ENCODE measurements at regions not wholly inside any gene's neighbourhood (a gene's known extent, or its start where the extent isn't known, plus 50 kb on each side); places are given as distances from the start of the nearest gene placed in this dataset.

DNA sequence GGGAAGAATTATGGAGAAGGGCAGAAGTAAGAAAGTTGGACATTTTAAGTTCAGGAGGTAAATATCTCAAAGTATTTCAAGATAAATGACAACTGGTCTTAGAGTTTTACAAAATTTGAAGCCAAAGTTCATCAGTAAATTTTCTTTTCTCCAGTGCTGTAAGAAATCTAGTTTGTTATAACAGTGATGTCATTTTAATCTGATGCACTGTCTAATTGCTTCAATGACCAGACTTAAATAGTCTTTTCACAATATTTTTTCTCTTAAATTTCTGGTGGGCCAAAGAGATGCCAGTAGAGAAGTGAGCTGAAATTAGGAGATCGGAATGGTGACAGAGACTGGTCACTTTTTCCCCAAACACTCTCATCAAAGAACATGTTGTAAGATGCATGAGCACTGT, 156.5 kb upstream of the TMEM161B start:
- no peak overlapping the region for H3K4me2 ChIP-seq (ENCODE audit: low read depth, low read length)
- no peak for TF ChIP-seq FOXM1 (CRISPR knock-in tag; IDR thresholded peaks at IDR 0.05)
- TF ChIP-seq, protein P1, sequence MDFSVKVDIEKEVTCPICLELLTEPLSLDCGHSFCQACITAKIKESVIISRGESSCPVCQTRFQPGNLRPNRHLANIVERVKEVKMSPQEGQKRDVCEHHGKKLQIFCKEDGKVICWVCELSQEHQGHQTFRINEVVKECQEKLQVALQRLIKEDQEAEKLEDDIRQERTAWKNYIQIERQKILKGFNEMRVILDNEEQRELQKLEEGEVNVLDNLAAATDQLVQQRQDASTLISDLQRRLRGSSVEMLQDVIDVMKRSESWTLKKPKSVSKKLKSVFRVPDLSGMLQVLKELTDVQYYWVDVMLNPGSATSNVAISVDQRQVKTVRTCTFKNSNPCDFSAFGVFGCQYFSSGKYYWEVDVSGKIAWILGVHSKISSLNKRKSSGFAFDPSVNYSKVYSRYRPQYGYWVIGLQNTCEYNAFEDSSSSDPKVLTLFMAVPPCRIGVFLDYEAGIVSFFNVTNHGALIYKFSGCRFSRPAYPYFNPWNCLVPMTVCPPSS (IDR thresholded peaks at IDR 0.05) = no peak
- no peak for TF ChIP-seq MIER3 (CRISPR knock-in tag; IDR thresholded peaks at IDR 0.05; ENCODE audit: borderline replicate concordance)
- no peak for TF ChIP-seq ZSCAN31 (CRISPR knock-in tag; IDR thresholded peaks at IDR 0.05; ENCODE audit: low read depth)
- peak; percentile 56 for TF ChIP-seq ATF7 (IDR thresholded peaks at IDR 0.05)
- TF ChIP-seq ATF7 (CRISPR knock-in tag; IDR thresholded peaks at IDR 0.05) = no peak
- H4K20me1 ChIP-seq (ENCODE audit: insufficient read depth, low read length) = no peaks in the 10 kb centered on the region
- no peaks in the 10 kb centered on the region for H3K36me3 ChIP-seq (replicated peaks in 1 of 2; ENCODE audit: control insufficient read depth in 1 of 2, insufficient read depth in 2 of 2, low read length in 2 of 2)
- no peaks in the 10 kb centered on the region for H3K27me3 ChIP-seq (ENCODE audit: control insufficient read depth in 1 of 2, insufficient read depth in 2 of 2, low read length in 2 of 2)
- H2AFZ ChIP-seq (ENCODE audit: low read length) = no peak overlapping the region
- in situ Hi-C loops (cut with HindIII; ENCODE audit: extremely low pct_ligation_motif_present, low pct_unique_long_range_greater_than_20kb) = no loop called here
- no peaks in the 10 kb centered on the region for H3K4me1 ChIP-seq (ENCODE audit: insufficient read depth, low read length)
- 0% methylated on average over 1 of the region's 1 CpG for WGBS (ENCODE audit: low lambda C conversion rate)
- CTCF ChIA-PET (ENCODE audit: low intra/inter-chr PET ratio, low total read pairs) = no interaction called here
- H3K27ac ChIP-seq (ENCODE audit: extremely low read length, insufficient read depth, low read length) = no peak overlapping the region
- no peak for DNase-seq (ENCODE audit: low spot score)
- POLR2A ChIA-PET = no interaction called here
- no peak overlapping the region for H3K4me3 ChIP-seq (replicated peaks in 1 of 3; ENCODE audit: insufficient read depth in 1 of 3, low read depth in 2 of 3, low read length in 3 of 3)
- H3K79me2 ChIP-seq (ENCODE audit: insufficient read depth, low read length) = no peaks in the 10 kb centered on the region
- no TSS peak for BruUV-seq (replicated peaks)
- no peak for ATAC-seq
- no peaks in the 10 kb centered on the region for H3K9me3 ChIP-seq (ENCODE audit: low read length)
- intact Hi-C loops (cut with micrococcal nuclease; ENCODE audit: unreplicated experiment) = no loop called here
- FAIRE-seq = no peak
- no peak overlapping the region for H3K9ac ChIP-seq (ENCODE audit: insufficient read depth, low read depth, low read length)

DNA sequence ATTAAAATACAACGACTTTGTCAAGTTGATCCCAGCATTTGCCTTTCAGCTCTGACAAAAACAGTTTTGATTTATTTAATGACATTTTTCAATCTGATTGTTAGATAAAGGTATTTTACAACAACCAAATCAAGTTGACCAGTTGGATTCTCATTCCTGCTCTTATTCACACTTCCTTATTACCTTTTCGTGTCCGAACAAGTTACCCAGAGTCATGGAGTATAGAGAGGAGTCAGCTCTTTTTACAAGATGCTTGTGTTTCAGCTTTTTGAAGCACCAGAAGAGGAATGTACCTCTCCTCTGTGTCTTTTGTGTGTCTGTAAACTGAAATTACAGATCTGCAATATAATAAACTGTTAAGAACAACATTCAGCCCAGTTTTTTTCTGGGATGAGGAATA, 151.3 kb upstream of the TMEM161B start:
- ChIA-PET POLR2A (no interaction called here), CTCF (ENCODE audit: low intra/inter-chr PET ratio, low total read pairs) (no interaction called here)
- WGBS (ENCODE audit: low lambda C conversion rate) = 5% methylated on average over 3 of the region's 3 CpGs
- no TSS peak for BruUV-seq (replicated peaks)
- H3K79me2 ChIP-seq (ENCODE audit: insufficient read depth, low read length) = no peaks in the 10 kb centered on the region
- DNase-seq (ENCODE audit: low spot score) (no peak), ATAC-seq (no peak), FAIRE-seq (no peak)
- no peaks in the 10 kb centered on the region for H3K4me1 ChIP-seq (ENCODE audit: insufficient read depth, low read length)
- TF ChIP-seq, protein P2, sequence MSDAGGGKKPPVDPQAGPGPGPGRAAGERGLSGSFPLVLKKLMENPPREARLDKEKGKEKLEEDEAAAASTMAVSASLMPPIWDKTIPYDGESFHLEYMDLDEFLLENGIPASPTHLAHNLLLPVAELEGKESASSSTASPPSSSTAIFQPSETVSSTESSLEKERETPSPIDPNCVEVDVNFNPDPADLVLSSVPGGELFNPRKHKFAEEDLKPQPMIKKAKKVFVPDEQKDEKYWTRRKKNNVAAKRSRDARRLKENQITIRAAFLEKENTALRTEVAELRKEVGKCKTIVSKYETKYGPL (CRISPR knock-in tag; IDR thresholded peaks at IDR 0.05) = no peak
- TF ChIP-seq SNAI1 (CRISPR knock-in tag; IDR thresholded peaks at IDR 0.05; ENCODE audit: borderline replicate concordance) = no peak
- TF ChIP-seq, protein P3, sequence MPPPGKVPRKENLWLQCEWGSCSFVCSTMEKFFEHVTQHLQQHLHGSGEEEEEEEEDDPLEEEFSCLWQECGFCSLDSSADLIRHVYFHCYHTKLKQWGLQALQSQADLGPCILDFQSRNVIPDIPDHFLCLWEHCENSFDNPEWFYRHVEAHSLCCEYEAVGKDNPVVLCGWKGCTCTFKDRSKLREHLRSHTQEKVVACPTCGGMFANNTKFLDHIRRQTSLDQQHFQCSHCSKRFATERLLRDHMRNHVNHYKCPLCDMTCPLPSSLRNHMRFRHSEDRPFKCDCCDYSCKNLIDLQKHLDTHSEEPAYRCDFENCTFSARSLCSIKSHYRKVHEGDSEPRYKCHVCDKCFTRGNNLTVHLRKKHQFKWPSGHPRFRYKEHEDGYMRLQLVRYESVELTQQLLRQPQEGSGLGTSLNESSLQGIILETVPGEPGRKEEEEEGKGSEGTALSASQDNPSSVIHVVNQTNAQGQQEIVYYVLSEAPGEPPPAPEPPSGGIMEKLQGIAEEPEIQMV (CRISPR knock-in tag; IDR thresholded peaks at IDR 0.05; ENCODE audit: low read depth) = no peak
- no peak for TF ChIP-seq ZNF292 (CRISPR knock-in tag; IDR thresholded peaks at IDR 0.05; ENCODE audit: borderline replicate concordance, low read depth)
- TF ChIP-seq ZNF34 (CRISPR knock-in tag; IDR thresholded peaks at IDR 0.05; ENCODE audit: borderline replicate concordance) = no peak
- TF ChIP-seq ZNF101 (CRISPR knock-in tag; IDR thresholded peaks at IDR 0.05; ENCODE audit: borderline replicate concordance, low read depth) = no peak
- no peak for TF ChIP-seq ZNF501 (CRISPR knock-in tag; IDR thresholded peaks at IDR 0.05)
- TF ChIP-seq, protein P4, sequence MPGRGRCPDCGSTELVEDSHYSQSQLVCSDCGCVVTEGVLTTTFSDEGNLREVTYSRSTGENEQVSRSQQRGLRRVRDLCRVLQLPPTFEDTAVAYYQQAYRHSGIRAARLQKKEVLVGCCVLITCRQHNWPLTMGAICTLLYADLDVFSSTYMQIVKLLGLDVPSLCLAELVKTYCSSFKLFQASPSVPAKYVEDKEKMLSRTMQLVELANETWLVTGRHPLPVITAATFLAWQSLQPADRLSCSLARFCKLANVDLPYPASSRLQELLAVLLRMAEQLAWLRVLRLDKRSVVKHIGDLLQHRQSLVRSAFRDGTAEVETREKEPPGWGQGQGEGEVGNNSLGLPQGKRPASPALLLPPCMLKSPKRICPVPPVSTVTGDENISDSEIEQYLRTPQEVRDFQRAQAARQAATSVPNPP (CRISPR knock-in tag; IDR thresholded peaks at IDR 0.05) = no peak
- TF ChIP-seq KAT7 (CRISPR knock-in tag; IDR thresholded peaks at IDR 0.05; ENCODE audit: borderline replicate concordance) = no peak
- no peaks in the 10 kb centered on the region for H3K27me3 ChIP-seq (ENCODE audit: control insufficient read depth in 1 of 2, insufficient read depth in 2 of 2, low read length in 2 of 2)
- no peak overlapping the region for H2AFZ ChIP-seq (ENCODE audit: low read length)
- intact Hi-C loops (cut with micrococcal nuclease; ENCODE audit: unreplicated experiment) (no loop called here), in situ Hi-C loops (cut with HindIII; ENCODE audit: extremely low pct_ligation_motif_present, low pct_unique_long_range_greater_than_20kb) (no loop called here)
- no peak overlapping the region for H3K9ac ChIP-seq (ENCODE audit: insufficient read depth, low read depth, low read length)
- H3K27ac ChIP-seq (ENCODE audit: extremely low read length, insufficient read depth, low read length) = no peak overlapping the region
- no peak overlapping the region for H3K4me2 ChIP-seq (ENCODE audit: low read depth, low read length)
- no peak overlapping the region for H3K4me3 ChIP-seq (replicated peaks in 1 of 3; ENCODE audit: insufficient read depth in 1 of 3, low read depth in 2 of 3, low read length in 3 of 3)
- H4K20me1 ChIP-seq (ENCODE audit: insufficient read depth, low read length) = no peaks in the 10 kb centered on the region
- H3K9me3 ChIP-seq (ENCODE audit: low read length) = no peaks in the 10 kb centered on the region
- no peaks in the 10 kb centered on the region for H3K36me3 ChIP-seq (replicated peaks in 1 of 2; ENCODE audit: control insufficient read depth in 1 of 2, insufficient read depth in 2 of 2, low read length in 2 of 2)
